ENCODE measurements at regions not wholly inside any gene's neighbourhood (a gene's known extent, or its start where the extent isn't known, plus 50 kb on each side); places are given as distances from the start of the nearest gene placed in this dataset.

DNA sequence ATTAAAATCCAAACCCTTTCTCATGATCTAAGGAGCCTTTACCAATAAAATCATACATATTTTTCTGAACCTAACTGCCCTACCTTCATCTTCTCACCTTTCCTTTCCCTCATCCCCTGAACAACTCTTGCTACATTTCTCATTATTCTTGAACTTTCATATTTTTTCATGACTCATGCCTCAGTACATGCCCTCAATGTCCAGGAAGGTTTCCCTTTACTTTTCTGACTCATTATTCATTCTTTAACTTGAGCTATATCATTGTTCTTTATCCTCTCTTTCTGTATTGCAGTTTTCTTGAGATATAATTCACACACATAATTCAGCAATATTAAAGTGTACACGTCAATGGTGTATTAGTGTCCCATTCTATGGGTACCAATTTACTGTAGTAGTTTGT lies 231.0 kb downstream of the ALG10B start:
- WGBS (ENCODE audit: insufficient coverage, low coverage, missing lambda C conversion rate), result 0% methylated on average over 1 of the region's 1 CpG
- no peaks in the 10 kb centered on the region for H3K36me3 ChIP-seq (ENCODE audit: control insufficient read depth, insufficient read depth, low read length)
- FAIRE-seq (no peak), DNase-seq (ENCODE audit: extremely low read depth in 1 of 4, low spot score in 3 of 4) (no peak), ATAC-seq (no peak)
- BruUV-seq (replicated peaks), result no TSS peak
- H3K9me3 ChIP-seq (replicated peaks; ENCODE audit: control insufficient read depth, insufficient read depth, low read depth, low read length), result no peaks in the 10 kb centered on the region
- H3K4me1 ChIP-seq (replicated peaks in 1 of 2; ENCODE audit: control insufficient read depth in 2 of 2, insufficient read depth in 2 of 2, low read length in 2 of 2), result no peaks in the 10 kb centered on the region
- no peak overlapping the region for H3K4me2 ChIP-seq (ENCODE audit: insufficient read depth, low read length)
- in situ Hi-C loops (cut with MboI) (no loop called here), intact Hi-C loops (cut with micrococcal nuclease) (no loop called here)
- no peak overlapping the region for H3K4me3 ChIP-seq
- ChIA-PET CTCF (ENCODE audit: low intra/inter-chr PET ratio) (no interaction called here), POLR2A (no interaction called here)
- no peak overlapping the region for H2AFZ ChIP-seq (ENCODE audit: low read depth, low read length)
- no peak overlapping the region for H3K27ac ChIP-seq (ENCODE audit: extremely low read depth, low read depth, low read length)
- H3K79me2 ChIP-seq (ENCODE audit: control insufficient read depth, insufficient read depth, low read length), result no peaks in the 10 kb centered on the region
- H3K27me3 ChIP-seq (ENCODE audit: control insufficient read depth in 2 of 2, insufficient read depth in 2 of 2, low read length in 2 of 2), result no peaks in the 10 kb centered on the region
- TF ChIP-seq RBM25 (IDR thresholded peaks at IDR 0.05; ENCODE audit: low read depth, low read length, severe bottlenecking) (no peak), ZNF184 (CRISPR knock-in tag; IDR thresholded peaks at IDR 0.05) (no peak), ADNP (tag; IDR thresholded peaks at IDR 0.05) (no peak), KLF10 (CRISPR knock-in tag; IDR thresholded peaks at IDR 0.05) (no peak), NR2F6 (CRISPR knock-in tag; IDR thresholded peaks at IDR 0.05) (no peak), STAT5A (IDR thresholded peaks at IDR 0.05; ENCODE audit: borderline replicate concordance, low read length) (no peak), CTBP1 (IDR thresholded peaks at IDR 0.05; ENCODE audit: borderline replicate concordance) (no peak), PTBP1 (IDR thresholded peaks at IDR 0.05; ENCODE audit: low read depth, low read length) (no peak), NR2C2 (CRISPR knock-in tag; IDR thresholded peaks at IDR 0.05) (no peak), NR2C2 (tag; IDR thresholded peaks at IDR 0.05) (no peak), TOE1 (IDR thresholded peaks at IDR 0.05; ENCODE audit: borderline replicate concordance) (no peak), TOE1 (CRISPR knock-in tag; IDR thresholded peaks at IDR 0.05; ENCODE audit: borderline replicate concordance, low read depth) (no peak), SNRNP70 (optimal IDR thresholded peaks at IDR 0.05; ENCODE audit: low read depth, low read length) (no peak), ZC3H4 (CRISPR knock-in tag; IDR thresholded peaks at IDR 0.05; ENCODE audit: borderline replicate concordance) (no peak), SREBF1 (IDR thresholded peaks at IDR 0.05; ENCODE audit: borderline replicate concordance, low read depth, low read length) (no peak), NONO (IDR thresholded peaks at IDR 0.05; ENCODE audit: low read depth in 2 of 2, low read length in 1 of 2) (no peak), CREB5 (CRISPR knock-in tag; IDR thresholded peaks at IDR 0.05) (no peak), RNF219 (CRISPR knock-in tag; IDR thresholded peaks at IDR 0.05) (no peak), HES1 (IDR thresholded peaks at IDR 0.05; ENCODE audit: low read depth) (no peak), ZBTB9 (CRISPR knock-in tag; IDR thresholded peaks at IDR 0.05) (no peak)
- no peaks in the 10 kb centered on the region for H4K20me1 ChIP-seq (replicated peaks; ENCODE audit: control insufficient read depth, insufficient read depth, low read length)
- H3K9me1 ChIP-seq (ENCODE audit: control insufficient read depth, insufficient read depth, low read length), result no peaks in the 10 kb centered on the region
- H3K9ac ChIP-seq (ENCODE audit: insufficient read depth in 1 of 2, low read depth in 2 of 2, low read length in 2 of 2), result no peak overlapping the region
